ENCODE measurements at regions not wholly inside any gene's neighbourhood (a gene's known extent, or its start where the extent isn't known, plus 50 kb on each side); places are given as distances from the start of the nearest gene placed in this dataset.

DNA sequence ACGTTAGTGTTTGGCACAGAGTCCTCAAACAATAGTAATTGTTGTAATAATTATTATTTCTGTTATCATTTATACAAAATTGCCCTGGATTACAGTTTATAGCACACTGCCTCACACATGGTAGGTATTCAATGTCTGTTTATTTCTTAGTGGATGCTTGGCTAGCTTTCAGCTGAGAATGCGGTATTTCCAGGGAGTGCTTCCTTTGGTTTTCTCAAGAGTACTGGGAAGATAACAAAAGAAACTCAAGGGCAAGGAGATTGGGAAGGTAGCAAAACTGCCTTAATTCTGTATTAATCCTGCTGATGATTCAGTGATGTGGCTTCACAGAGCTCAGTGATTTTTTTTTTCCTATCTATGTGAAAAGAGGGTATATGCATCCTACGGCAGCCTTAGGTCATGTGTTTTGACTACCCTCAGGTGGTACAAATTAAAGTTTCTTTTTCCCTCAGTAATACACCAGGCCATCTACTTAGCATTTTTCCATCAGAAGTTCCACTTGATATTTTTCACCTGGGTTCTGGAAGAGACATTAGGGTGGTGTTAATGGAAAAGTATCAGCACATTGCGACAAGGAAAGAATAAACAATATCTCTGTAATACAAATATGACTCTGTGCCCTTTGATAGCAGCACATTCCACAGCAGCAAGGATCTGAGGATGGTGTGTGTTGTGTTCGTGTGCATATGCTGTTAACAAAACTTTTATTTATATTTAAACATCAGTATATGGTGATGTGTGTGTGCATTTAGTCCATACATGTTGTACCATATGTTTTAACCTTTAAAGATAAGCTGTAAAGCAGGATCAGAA lies 124.3 kb upstream of the RASGEF1B start:
- Histone ChIP-seq H2AFZ (ENCODE audit: control insufficient read depth, low read depth, low read length) (no peak overlapping the region), H3K27ac (ENCODE audit: control insufficient read depth, insufficient read depth) (no peak overlapping the region), H3K27me3 (replicated peaks in 1 of 2; ENCODE audit: control insufficient read depth in 2 of 2, insufficient read depth in 2 of 2, low read length in 1 of 2) (no peaks in the 10 kb centered on the region), H3K9me3 (replicated peaks; ENCODE audit: control insufficient read depth, insufficient read depth, low read length) (no peaks in the 10 kb centered on the region), H3K4me3 (no peak overlapping the region), H3K36me3 (ENCODE audit: control insufficient read depth in 2 of 2, insufficient read depth in 2 of 2, low read length in 1 of 2) (no peaks in the 10 kb centered on the region), H3K4me1 (ENCODE audit: control insufficient read depth, insufficient read depth, low read length) (no peaks in the 10 kb centered on the region), H3K4me2 (ENCODE audit: control insufficient read depth, insufficient read depth) (no peak overlapping the region), H3K79me2 (ENCODE audit: control insufficient read depth, insufficient read depth, low read length) (no peaks in the 10 kb centered on the region), H3K9ac (ENCODE audit: control insufficient read depth, insufficient read depth, low read length) (no peak overlapping the region), H4K20me1 (ENCODE audit: control insufficient read depth, insufficient read depth) (no peaks in the 10 kb centered on the region; the same call in 1 of the 2 replicates)
- 30% methylated on average over 5 of the region's 5 CpGs for WGBS (ENCODE audit: insufficient coverage, insufficient replicate concordance, low lambda C conversion rate, missing lambda C conversion rate)
- ChIA-PET POLR2A (no interaction called here), SMC1A (ENCODE audit: uncharacterized antibody, unreplicated experiment) (interaction anchor here (1.2 kb wide), 1 partner anchor 19 kb away, joined by 3 read pairs; no protein-coding TSS in a partner anchor), CTCF (interaction anchor here (0.6 to 0.7 kb wide), 2 partner anchors 98 to 129 kb away, joined by 3 read pairs; no protein-coding TSS in a partner anchor), RAD21 (ENCODE audit: unreplicated experiment) (no interaction called here)
- ATAC-seq (no peak), FAIRE-seq (no peak), DNase-seq (ENCODE audit: low read depth, low spot score) (no peak)
- intact Hi-C loops (cut with micrococcal nuclease; ENCODE audit: unreplicated experiment): no loop called here
- in situ Hi-C loops (cut with MboI): no loop called here
- no peak for TF ChIP-seq ETV6 (conservative IDR thresholded peaks at IDR 0.05 in 1 of 2, IDR thresholded peaks at IDR 0.05 in 1 of 2; ENCODE audit: borderline replicate concordance in 1 of 2, low read depth in 1 of 2)
- TF ChIP-seq GABPA (IDR thresholded peaks at IDR 0.05; ENCODE audit: low read depth): no peak
- no peak for TF ChIP-seq TAF1 (IDR thresholded peaks at IDR 0.05; ENCODE audit: borderline replicate concordance, low read depth, low read length)
- TF ChIP-seq, protein P1, sequence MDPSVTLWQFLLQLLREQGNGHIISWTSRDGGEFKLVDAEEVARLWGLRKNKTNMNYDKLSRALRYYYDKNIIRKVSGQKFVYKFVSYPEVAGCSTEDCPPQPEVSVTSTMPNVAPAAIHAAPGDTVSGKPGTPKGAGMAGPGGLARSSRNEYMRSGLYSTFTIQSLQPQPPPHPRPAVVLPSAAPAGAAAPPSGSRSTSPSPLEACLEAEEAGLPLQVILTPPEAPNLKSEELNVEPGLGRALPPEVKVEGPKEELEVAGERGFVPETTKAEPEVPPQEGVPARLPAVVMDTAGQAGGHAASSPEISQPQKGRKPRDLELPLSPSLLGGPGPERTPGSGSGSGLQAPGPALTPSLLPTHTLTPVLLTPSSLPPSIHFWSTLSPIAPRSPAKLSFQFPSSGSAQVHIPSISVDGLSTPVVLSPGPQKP (IDR thresholded peaks at IDR 0.05; ENCODE audit: low read depth, low read length): no peak
- TF ChIP-seq HDGF (IDR thresholded peaks at IDR 0.05): no peak
- no peak for TF ChIP-seq MTA2 (IDR thresholded peaks at IDR 0.05; ENCODE audit: low read depth)
- TF ChIP-seq EGR1 (IDR thresholded peaks at IDR 0.05; ENCODE audit: borderline replicate concordance in 1 of 2, low read depth in 2 of 2, low read length in 2 of 2): no peak
- TF ChIP-seq, protein P2, sequence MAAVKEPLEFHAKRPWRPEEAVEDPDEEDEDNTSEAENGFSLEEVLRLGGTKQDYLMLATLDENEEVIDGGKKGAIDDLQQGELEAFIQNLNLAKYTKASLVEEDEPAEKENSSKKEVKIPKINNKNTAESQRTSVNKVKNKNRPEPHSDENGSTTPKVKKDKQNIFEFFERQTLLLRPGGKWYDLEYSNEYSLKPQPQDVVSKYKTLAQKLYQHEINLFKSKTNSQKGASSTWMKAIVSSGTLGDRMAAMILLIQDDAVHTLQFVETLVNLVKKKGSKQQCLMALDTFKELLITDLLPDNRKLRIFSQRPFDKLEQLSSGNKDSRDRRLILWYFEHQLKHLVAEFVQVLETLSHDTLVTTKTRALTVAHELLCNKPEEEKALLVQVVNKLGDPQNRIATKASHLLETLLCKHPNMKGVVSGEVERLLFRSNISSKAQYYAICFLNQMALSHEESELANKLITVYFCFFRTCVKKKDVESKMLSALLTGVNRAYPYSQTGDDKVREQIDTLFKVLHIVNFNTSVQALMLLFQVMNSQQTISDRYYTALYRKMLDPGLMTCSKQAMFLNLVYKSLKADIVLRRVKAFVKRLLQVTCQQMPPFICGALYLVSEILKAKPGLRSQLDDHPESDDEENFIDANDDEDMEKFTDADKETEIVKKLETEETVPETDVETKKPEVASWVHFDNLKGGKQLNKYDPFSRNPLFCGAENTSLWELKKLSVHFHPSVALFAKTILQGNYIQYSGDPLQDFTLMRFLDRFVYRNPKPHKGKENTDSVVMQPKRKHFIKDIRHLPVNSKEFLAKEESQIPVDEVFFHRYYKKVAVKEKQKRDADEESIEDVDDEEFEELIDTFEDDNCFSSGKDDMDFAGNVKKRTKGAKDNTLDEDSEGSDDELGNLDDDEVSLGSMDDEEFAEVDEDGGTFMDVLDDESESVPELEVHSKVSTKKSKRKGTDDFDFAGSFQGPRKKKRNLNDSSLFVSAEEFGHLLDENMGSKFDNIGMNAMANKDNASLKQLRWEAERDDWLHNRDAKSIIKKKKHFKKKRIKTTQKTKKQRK (IDR thresholded peaks at IDR 0.05; ENCODE audit: low read depth, low read length): no peak
- TF ChIP-seq, protein P3, sequence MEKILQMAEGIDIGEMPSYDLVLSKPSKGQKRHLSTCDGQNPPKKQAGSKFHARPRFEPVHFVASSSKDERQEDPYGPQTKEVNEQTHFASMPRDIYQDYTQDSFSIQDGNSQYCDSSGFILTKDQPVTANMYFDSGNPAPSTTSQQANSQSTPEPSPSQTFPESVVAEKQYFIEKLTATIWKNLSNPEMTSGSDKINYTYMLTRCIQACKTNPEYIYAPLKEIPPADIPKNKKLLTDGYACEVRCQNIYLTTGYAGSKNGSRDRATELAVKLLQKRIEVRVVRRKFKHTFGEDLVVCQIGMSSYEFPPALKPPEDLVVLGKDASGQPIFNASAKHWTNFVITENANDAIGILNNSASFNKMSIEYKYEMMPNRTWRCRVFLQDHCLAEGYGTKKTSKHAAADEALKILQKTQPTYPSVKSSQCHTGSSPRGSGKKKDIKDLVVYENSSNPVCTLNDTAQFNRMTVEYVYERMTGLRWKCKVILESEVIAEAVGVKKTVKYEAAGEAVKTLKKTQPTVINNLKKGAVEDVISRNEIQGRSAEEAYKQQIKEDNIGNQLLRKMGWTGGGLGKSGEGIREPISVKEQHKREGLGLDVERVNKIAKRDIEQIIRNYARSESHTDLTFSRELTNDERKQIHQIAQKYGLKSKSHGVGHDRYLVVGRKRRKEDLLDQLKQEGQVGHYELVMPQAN (conservative IDR thresholded peaks at IDR 0.05): no peak
- no peak for TF ChIP-seq RAD51 (IDR thresholded peaks at IDR 0.05)
- TF ChIP-seq, protein P4, sequence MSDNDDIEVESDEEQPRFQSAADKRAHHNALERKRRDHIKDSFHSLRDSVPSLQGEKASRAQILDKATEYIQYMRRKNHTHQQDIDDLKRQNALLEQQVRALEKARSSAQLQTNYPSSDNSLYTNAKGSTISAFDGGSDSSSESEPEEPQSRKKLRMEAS (IDR thresholded peaks at IDR 0.05; ENCODE audit: low read depth, low read length): no peak
- no TSS peak for BruUV-seq (replicated peaks)

Data from GM12878 (cell line).